ENCODE measurements at regions not wholly inside any gene's neighbourhood (a gene's known extent, or its start where the extent isn't known, plus 50 kb on each side); places are given as distances from the start of the nearest gene placed in this dataset.
A peak's percentile ranks its signal among the peaks of the same experiment; 100 is the strongest.

DNA sequence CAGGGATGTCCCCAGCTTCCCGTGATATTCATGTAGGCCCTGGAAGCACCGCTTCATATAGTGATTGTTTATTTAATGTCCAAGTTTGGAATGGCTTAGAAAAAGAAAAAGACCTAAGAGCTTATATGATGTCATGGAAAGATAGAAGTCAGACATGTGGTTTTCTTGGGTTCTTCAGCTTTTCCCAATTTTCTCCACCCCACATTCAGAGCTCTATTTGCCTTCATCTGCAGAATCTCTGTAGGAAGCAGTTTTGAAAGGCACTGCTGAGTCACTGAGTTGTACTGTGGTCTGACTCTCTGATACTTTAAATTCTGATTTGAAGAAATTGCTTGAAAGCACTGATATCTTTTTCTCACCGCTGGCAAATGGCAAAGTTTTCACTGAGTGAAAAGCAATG lies 120.6 kb upstream of the EDNRA start:
- ChIA-PET POLR2A (no interaction called here), CTCF (interaction anchor here (0.7 to 2.5 kb wide), 4 partner anchors 10 to 200 kb away, joined by 3 to 9 read pairs (median 6); no protein-coding TSS in a partner anchor)
- Histone ChIP-seq H3K4me3 (ENCODE audit: low read depth, low read length) (no peak overlapping the region), H3K27me3 (ENCODE audit: control insufficient read depth, insufficient read depth, low read length) (no peaks in the 10 kb centered on the region), H3K36me3 (ENCODE audit: control insufficient read depth, insufficient read depth, low read length) (no peaks in the 10 kb centered on the region)
- peak; percentile 46 for DNase-seq (ENCODE audit: low read depth)
- TF ChIP-seq, protein P1, sequence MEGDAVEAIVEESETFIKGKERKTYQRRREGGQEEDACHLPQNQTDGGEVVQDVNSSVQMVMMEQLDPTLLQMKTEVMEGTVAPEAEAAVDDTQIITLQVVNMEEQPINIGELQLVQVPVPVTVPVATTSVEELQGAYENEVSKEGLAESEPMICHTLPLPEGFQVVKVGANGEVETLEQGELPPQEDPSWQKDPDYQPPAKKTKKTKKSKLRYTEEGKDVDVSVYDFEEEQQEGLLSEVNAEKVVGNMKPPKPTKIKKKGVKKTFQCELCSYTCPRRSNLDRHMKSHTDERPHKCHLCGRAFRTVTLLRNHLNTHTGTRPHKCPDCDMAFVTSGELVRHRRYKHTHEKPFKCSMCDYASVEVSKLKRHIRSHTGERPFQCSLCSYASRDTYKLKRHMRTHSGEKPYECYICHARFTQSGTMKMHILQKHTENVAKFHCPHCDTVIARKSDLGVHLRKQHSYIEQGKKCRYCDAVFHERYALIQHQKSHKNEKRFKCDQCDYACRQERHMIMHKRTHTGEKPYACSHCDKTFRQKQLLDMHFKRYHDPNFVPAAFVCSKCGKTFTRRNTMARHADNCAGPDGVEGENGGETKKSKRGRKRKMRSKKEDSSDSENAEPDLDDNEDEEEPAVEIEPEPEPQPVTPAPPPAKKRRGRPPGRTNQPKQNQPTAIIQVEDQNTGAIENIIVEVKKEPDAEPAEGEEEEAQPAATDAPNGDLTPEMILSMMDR (IDR thresholded peaks at IDR 0.05; ENCODE audit: insufficient read depth, low read depth, low read length): no peak

DNA sequence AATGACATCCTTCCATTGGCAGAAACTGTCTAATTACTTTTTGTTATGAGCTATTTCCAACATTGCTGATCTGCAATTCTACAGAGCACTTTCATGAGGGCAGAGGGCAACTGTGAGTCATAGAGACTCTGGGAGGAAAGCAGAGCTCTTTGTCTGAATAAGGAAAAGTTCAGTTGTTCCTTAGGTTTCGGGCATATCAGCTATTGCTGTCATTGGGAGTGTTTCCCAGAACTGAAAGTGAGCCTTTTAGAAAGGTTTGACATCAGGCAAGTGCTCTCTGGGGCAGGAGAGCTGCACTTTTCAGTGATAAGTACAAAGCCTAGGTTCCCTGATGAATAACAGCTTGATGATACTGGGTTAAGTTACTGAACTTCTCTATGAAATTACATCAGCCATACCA lies 119.2 kb upstream of the EDNRA start:
- ChIA-PET POLR2A (no interaction called here), CTCF (interaction anchor here (1.6 to 2.5 kb wide), 2 partner anchors 9 to 157 kb away, joined by 7 to 9 read pairs; no protein-coding TSS in a partner anchor)
- DNase-seq (ENCODE audit: low read depth): peak; percentile 43
- Histone ChIP-seq H3K27me3 (ENCODE audit: control insufficient read depth, insufficient read depth, low read length) (no peaks in the 10 kb centered on the region), H3K4me3 (ENCODE audit: low read depth, low read length) (no peak overlapping the region), H3K36me3 (ENCODE audit: control insufficient read depth, insufficient read depth, low read length) (no peaks in the 10 kb centered on the region)
- TF ChIP-seq, protein P1 (IDR thresholded peaks at IDR 0.05; ENCODE audit: insufficient read depth, low read depth, low read length): no peak

DNA sequence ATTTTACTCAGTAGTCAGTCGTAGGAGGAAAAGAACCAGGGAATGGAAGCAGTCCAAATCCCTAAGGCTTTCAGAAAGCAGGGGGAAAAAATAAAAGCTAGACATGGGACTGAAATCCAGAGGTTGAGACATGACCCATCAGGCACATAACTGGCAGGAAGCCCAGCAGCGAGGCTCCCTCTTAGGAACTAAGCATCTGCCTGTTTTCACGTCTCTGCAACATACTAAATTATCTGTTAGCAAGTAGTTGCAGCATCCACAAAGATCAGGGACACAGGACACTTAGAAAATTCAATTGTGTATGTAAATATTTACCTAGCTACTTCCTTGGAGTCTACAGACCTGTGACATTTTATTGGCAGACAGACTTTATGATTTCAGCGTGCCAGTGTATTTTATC lies 118.0 kb upstream of the EDNRA start:
- CTCF ChIA-PET: no interaction called here
- H3K4me3 ChIP-seq (ENCODE audit: low read depth, low read length): no peak overlapping the region
- no peaks in the 10 kb centered on the region for H3K27me3 ChIP-seq (ENCODE audit: control insufficient read depth, insufficient read depth, low read length)
- H3K36me3 ChIP-seq (ENCODE audit: control insufficient read depth, insufficient read depth, low read length): no peaks in the 10 kb centered on the region
- TF ChIP-seq, protein P1 (IDR thresholded peaks at IDR 0.05; ENCODE audit: insufficient read depth, low read depth, low read length): no peak
- POLR2A ChIA-PET: no interaction called here
- no peak for DNase-seq (ENCODE audit: low read depth)

DNA sequence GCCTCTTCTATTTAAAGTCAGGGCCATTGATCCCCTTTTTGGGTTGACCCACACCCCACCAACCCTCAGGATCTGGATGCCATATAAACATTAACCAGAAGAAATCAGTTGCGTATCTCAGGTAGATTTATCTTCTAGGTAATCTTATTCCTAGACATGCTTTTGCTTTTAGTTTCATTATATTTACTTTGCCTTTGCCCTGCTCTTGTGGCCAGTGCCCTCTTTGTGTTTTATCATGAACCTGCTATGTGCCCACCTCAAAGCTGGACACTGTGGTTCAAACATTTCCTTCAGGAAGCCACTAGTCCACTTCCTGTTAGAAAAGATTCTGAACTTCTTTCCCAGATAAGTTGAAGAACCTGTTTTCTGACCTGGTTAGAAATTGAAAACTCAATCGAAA lies 117.4 kb upstream of the EDNRA start:
- ChIA-PET CTCF (no interaction called here), POLR2A (no interaction called here)
- Histone ChIP-seq H3K4me3 (ENCODE audit: low read depth, low read length) (no peak overlapping the region), H3K36me3 (ENCODE audit: control insufficient read depth, insufficient read depth, low read length) (no peaks in the 10 kb centered on the region), H3K27me3 (ENCODE audit: control insufficient read depth, insufficient read depth, low read length) (no peaks in the 10 kb centered on the region)
- DNase-seq (ENCODE audit: low read depth): no peak
- TF ChIP-seq, protein P1 (IDR thresholded peaks at IDR 0.05; ENCODE audit: insufficient read depth, low read depth, low read length): no peak

DNA sequence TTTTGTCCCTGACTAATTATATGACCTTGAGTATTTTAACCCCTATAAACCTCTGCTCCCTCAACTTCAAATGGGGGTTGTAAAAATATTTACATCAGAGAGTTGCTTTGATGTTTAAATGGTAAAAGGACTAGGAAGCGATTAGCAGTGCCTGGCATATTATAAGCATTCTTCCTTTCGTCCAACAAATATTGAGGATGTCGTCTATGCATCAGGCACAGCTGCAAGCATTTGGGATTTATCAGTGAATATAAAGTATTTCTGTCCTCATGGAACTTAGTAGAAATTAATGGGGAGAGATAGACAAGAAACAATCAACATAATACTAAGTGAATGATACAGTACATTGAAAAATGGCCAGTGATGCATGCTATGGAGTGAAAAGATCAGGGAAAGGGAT lies 115.5 kb upstream of the EDNRA start:
- ChIA-PET CTCF (no interaction called here), POLR2A (no interaction called here)
- DNase-seq (ENCODE audit: low read depth): no peak
- H3K27me3 ChIP-seq (ENCODE audit: control insufficient read depth, insufficient read depth, low read length): no peaks in the 10 kb centered on the region
- no peaks in the 10 kb centered on the region for H3K36me3 ChIP-seq (ENCODE audit: control insufficient read depth, insufficient read depth, low read length)
- TF ChIP-seq, protein P1 (IDR thresholded peaks at IDR 0.05; ENCODE audit: insufficient read depth, low read depth, low read length): no peak
- no peak overlapping the region for H3K4me3 ChIP-seq (ENCODE audit: low read depth, low read length)

All from BJ (cell line).